HG03378 (cell line): ENCODE measurements at regions not wholly inside any gene's neighbourhood (a gene's known extent, or its start where the extent isn't known, plus 50 kb on each side); places are given as distances from the start of the nearest gene placed in this dataset.

Experiments used
- ATAC-seq: cut with Tn5 transposase; IDR thresholded peaks from one replicate; pipeline ENCODE4 v1.9.1; 2021; ENCODE audit warnings: mild to moderate bottlenecking, moderate library complexity; ENCODE audit not compliant: unreplicated experiment

- no peak for ATAC-seq
Measured at GRCh38 chr20:24378661-24379483, 90.6 kb upstream of the SYNDIG1 start.

DNA sequence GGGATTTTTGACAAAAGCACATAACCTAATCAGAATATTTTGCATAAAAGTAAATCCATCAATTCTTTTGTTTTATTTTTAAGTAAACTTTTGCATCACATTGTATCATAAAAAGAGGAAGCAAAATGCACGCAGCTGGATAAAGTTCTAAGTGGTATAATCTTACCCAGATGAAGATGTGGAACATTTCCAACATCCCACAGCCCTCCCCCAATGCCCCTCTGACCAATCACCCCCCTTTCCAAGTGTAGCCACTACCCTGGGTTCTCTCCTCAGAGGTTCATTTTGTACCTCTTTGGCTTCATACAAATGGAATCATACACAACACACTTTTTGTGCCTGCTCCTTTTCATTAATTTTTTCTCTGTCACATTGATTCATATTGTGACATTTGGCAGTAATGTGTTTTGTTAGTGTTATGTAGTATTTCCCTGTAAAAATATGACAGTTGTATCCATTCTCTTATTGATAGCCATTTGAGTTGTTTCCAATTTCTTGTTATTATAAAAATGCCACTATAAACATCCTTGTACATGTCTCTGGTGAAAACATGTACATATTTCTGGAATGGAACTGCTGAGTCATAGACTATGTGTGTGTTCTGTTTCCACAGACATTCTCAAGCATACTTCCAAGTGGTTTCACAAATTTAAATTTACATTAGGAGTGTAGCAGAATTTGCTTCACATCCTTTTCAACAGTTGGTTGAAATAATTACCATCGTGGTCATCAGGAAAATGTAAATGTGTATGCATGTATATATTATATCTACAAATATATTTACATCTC, 92.9 kb upstream of the SYNDIG1 start:
- ATAC-seq: no peak

GRCh38 chr20:24373372-24373771, 96.1 kb upstream of the SYNDIG1 start:
- ATAC-seq: no peak

- no peak for ATAC-seq
Measured at GRCh38 chr20:24370911-24371695, 98.3 kb upstream of the SYNDIG1 start.

GRCh38 chr20:24370249-24370648, 99.2 kb upstream of the SYNDIG1 start:
- no peak for ATAC-seq

- no peak for ATAC-seq
Measured at GRCh38 chr20:24368253-24368652, 101.2 kb upstream of the SYNDIG1 start.

GRCh38 chr20:24366336-24367004, 103.0 kb upstream of the SYNDIG1 start:
- ATAC-seq: no peak

GRCh38 chr20:24365670-24366069, 103.8 kb upstream of the SYNDIG1 start:
- no peak for ATAC-seq

DNA sequence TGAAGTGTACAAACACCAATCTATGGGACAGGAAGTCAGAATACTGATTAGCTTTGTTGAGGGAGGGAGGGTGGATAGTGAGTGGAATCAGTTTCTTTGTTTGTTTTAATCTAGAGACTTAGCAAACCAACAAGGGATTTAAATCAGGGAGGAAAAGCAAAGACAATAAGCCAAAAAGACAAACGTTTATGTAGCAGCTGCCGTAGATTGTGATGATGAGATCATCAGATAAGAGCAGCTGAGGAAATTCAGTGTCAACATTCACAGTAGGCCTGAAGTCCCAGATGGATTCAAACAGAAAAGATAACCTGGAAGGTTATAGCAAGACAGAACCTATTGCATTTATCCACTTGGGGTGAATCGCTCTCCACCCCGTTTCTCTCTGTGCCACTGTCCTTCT, 104.9 kb upstream of the SYNDIG1 start:
- no peak for ATAC-seq

- no peak for ATAC-seq
Measured at GRCh38 chr20:24363031-24363430, 106.4 kb upstream of the SYNDIG1 start.

- no peak for ATAC-seq
Measured at GRCh38 chr20:24362080-24362479, 107.3 kb upstream of the SYNDIG1 start.

GRCh38 chr20:24361541-24361940, 107.9 kb upstream of the SYNDIG1 start:
- no peak for ATAC-seq

GRCh38 chr20:24360531-24360930, 108.9 kb upstream of the SYNDIG1 start:
- ATAC-seq: no peak

- ATAC-seq: no peak
Measured at GRCh38 chr20:24359321-24360027, 110.0 kb upstream of the SYNDIG1 start.

DNA sequence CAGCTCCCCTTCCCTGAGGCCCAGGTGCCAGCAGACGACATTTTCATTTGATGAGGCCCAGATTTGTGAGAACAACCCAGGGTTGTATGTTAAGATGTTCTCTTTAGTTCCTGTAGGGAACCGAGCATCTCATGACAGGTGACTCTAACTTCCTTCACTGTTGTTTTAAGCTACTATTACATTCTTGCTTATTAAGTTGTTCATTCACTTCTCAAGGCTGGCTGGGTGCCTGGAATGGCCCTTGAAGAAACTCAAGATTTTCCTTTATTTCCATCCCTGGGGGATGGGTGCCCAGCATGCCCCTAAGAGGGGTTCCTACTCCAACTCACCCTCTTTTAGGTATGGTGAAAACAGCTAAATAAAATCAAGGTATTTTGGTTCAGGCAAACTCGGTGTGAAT, 111.5 kb upstream of the SYNDIG1 start:
- ATAC-seq: no peak

GRCh38 chr20:24357177-24357576, 112.3 kb upstream of the SYNDIG1 start:
- ATAC-seq: no peak

DNA sequence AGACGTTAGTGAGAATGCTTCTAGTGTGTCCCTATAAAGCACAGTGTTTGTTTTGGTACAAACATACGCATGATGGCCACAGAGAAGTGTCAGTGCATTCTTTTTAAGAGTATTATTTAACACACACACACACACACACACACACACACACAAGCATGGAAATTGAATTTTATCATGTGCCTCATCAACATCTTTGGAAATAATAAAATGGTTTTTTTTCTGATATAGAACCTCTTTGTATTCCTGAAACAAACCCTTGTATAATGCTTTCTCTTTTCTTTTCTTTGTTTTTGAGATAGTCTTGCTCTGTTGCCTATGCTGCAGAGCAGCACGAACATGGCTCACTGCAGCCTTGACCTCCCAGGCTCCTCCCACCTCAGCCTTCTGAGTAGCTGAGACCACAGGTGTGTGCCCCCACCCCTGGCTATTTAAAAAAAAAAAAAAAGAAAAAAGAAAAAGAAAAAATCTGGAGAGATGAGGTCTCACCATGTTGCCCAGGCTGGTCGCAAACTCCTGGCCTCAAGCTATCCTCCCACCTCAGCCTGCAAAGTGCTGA, 116.2 kb upstream of the SYNDIG1 start:
- ATAC-seq: no peak

- ATAC-seq: no peak
Measured at GRCh38 chr20:24350923-24351368, 118.5 kb upstream of the SYNDIG1 start.

GRCh38 chr20:24341781-24342180, 127.6 kb upstream of the SYNDIG1 start:
- ATAC-seq: no peak

- ATAC-seq: no peak
Measured at GRCh38 chr20:24340933-24341332, 128.5 kb upstream of the SYNDIG1 start.
